GM12878 (cell line): ENCODE measurements at regions not wholly inside any gene's neighbourhood (a gene's known extent, or its start where the extent isn't known, plus 50 kb on each side); places are given as distances from the start of the nearest gene placed in this dataset.

Experiments
- ATAC-seq: fragments of 200-7000 bp; cut with Tn5 transposase; 3 replicates; pipeline ENCODE4 v1.9.1; 2020; ENCODE audit warnings: mild to moderate bottlenecking, moderate library complexity
- BruUV-seq: library from RNA; stranded (reverse); fragments of 400-500 nt; replicated peaks from 2 replicates; lab custom pipeline; 2021; lab: Mats Ljungman, UMichigan
- CTCF ChIA-PET: fragments of 300-600 bp; sonication (Branson Sonifier 250); formaldehyde crosslinking; extraction: SDS; loops from one replicate; lab custom pipeline; 2021; ENCODE audit warnings: inconsistent platforms; lab: Yijun Ruan, JAX
- POLR2A ChIA-PET: fragments of 350-600 bp; formaldehyde crosslinking; extraction: SDS; loops from one replicate; lab custom pipeline; 2021; ENCODE audit warnings: inconsistent platforms; lab: Charles Lee
- RAD21 ChIA-PET: fragments of 300-600 bp; sonication (Branson Sonifier 250); formaldehyde crosslinking; loops from one replicate; lab custom pipeline; 2023; ENCODE audit warnings: antibody characterized with exemption; ENCODE audit not compliant: unreplicated experiment; lab: Charles Lee
- SMC1A ChIA-PET: fragments of 300-600 bp; sonication (Branson Sonifier 250); formaldehyde crosslinking; loops from one replicate; lab custom pipeline; 2023; ENCODE audit not compliant: unreplicated experiment, uncharacterized antibody; lab: Charles Lee
- DNase-seq: peaks from one replicate; pipeline ENCODE4 v3.0.0-alpha.2; 2011; ENCODE audit warnings: low read depth, low spot score
- FAIRE-seq: peaks from 3 replicates; lab custom pipeline; 2011; peaks lifted over from hg19 to GRCh38; lab: Jason Lieb, UNC
- H2AFZ ChIP-seq: 2 replicates; pipeline ENCODE4 v1.6.0; 2011; ENCODE audit warnings: low read depth, low read length, control low read depth; ENCODE audit not compliant: control insufficient read depth
- H3K27ac ChIP-seq: 2 replicates; pipeline ENCODE4 v1.5.1; 2011; ENCODE audit warnings: control low read depth; ENCODE audit not compliant: control insufficient read depth, insufficient read depth
- H3K27me3 ChIP-seq, 2 experiments: replicated peaks in 1 of 2; 2 replicates each; pipeline versions ENCODE4 v1.6.0 to v1.6.1; 2011; ENCODE audit warnings: low read length in 1 of 2; ENCODE audit not compliant: control insufficient read depth in 2 of 2, insufficient read depth in 2 of 2
- H3K36me3 ChIP-seq, 2 experiments: 2 replicates each; pipeline ENCODE4 v1.5.1; 2011; ENCODE audit warnings: low read length in 1 of 2; ENCODE audit not compliant: control insufficient read depth in 2 of 2, insufficient read depth in 2 of 2
- H3K4me1 ChIP-seq: 2 replicates; pipeline ENCODE4 v1.6.1; 2011; ENCODE audit warnings: mild to moderate bottlenecking, low read length, moderate library complexity, mixed read lengths; ENCODE audit not compliant: control insufficient read depth, insufficient read depth
- H3K4me2 ChIP-seq: 2 replicates; pipeline ENCODE4 v1.6.0; 2011; ENCODE audit warnings: control low read depth; ENCODE audit not compliant: control insufficient read depth, insufficient read depth
- H3K4me3 ChIP-seq: fragments of 200-600 bp; sonication (generic); 2 replicates; pipeline ENCODE4 v1.5.1; 2016
- H3K79me2 ChIP-seq: 2 replicates; pipeline ENCODE4 v1.6.0; 2011; ENCODE audit warnings: low read length; ENCODE audit not compliant: control insufficient read depth, insufficient read depth
- H3K9ac ChIP-seq: 2 replicates; pipeline ENCODE4 v1.8.0; 2011; ENCODE audit warnings: low read length, control low read depth, mixed read lengths; ENCODE audit not compliant: control insufficient read depth, insufficient read depth
- H3K9me3 ChIP-seq: replicated peaks from 3 replicates; pipeline ENCODE4 v1.5.1; 2011; ENCODE audit warnings: mild to moderate bottlenecking, low read length; ENCODE audit not compliant: control insufficient read depth, insufficient read depth
- H4K20me1 ChIP-seq: 2 replicates; pipeline ENCODE4 v1.6.0; 2011; ENCODE audit not compliant: control insufficient read depth, insufficient read depth
- IKZF1 ChIP-seq: fragments of 450-650 bp; conservative IDR thresholded peaks from 2 replicates; pipeline ENCODE4 v1.6.1; 2017; ENCODE audit warnings: antibody characterized with exemption, mild to moderate bottlenecking
- IKZF2 ChIP-seq, 2 experiments: fragments of 450-650 bp; IDR thresholded peaks; 2 replicates each; pipeline ENCODE4 v1.6.1; 2017; ENCODE audit warnings: mild to moderate bottlenecking in 2 of 2, moderate library complexity in 2 of 2
- MTA2 ChIP-seq: fragments of 450-650 bp; IDR thresholded peaks from 2 replicates; pipeline ENCODE4 v1.6.1; 2016; ENCODE audit warnings: low read depth, mild to moderate bottlenecking, moderate library complexity
- PAX8 ChIP-seq: fragments of 450-650 bp; IDR thresholded peaks from 2 replicates; pipeline ENCODE4 v1.6.1; 2017; ENCODE audit warnings: mild to moderate bottlenecking, moderate library complexity
- SREBF1 ChIP-seq: IDR thresholded peaks from 2 replicates; pipeline ENCODE4 v1.6.1; 2012; ENCODE audit warnings: mild to moderate bottlenecking, low read length
- TARDBP ChIP-seq: IDR thresholded peaks from 2 replicates; pipeline ENCODE4 v1.6.1; 2016; ENCODE audit warnings: borderline replicate concordance
- WGBS: methylation state at CpG from one replicate; pipeline ENCODE4 v1.1.6; 2016; ENCODE audit warnings: low lambda C conversion rate; ENCODE audit not compliant: insufficient replicate concordance, insufficient coverage; ENCODE audit errors: missing lambda C conversion rate; 5-methylcytosine and 5-hydroxymethylcytosine counted together
- in situ Hi-C: fragments of 300-500 bp; cut with MboI; formaldehyde crosslinking; loops from 9 replicates; pipeline ENCODE4 v1.14.3; 2018; ENCODE audit warnings: mixed read lengths
- intact Hi-C: fragments of 100-400 bp; cut with micrococcal nuclease; formaldehyde crosslinking; loops from one replicate; pipeline ENCODE4 v1.14.2; 2022; ENCODE audit not compliant: unreplicated experiment
- TF ChIP-seq, protein P1 (sequence below): IDR thresholded peaks from 2 replicates; pipeline ENCODE4 v1.6.1; 2012; ENCODE audit warnings: mild to moderate bottlenecking, low read depth, low read length

DNA sequence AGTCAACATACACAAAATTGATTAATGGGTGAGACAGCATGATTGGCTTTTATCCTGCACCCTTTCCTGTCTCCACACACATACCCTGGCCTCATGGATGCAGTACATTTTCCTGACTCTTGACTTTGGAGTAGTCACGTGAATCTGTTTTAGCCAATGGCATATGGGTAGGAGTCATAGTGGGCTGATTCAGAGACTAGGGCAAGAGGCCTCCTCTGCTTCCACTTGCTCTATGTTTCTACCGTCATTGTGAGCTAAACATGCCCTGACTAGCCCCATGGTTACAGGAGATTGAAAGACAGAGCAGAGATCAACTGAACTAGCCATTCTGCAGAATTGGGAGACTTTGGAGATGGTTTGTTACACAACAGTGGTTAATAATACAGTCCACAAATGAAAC lies 850.0 kb downstream of the DHX35 start (continued):
- TF ChIP-seq SREBF1, result no peak
- TF ChIP-seq, all 136 proteins: peak for 0

DNA sequence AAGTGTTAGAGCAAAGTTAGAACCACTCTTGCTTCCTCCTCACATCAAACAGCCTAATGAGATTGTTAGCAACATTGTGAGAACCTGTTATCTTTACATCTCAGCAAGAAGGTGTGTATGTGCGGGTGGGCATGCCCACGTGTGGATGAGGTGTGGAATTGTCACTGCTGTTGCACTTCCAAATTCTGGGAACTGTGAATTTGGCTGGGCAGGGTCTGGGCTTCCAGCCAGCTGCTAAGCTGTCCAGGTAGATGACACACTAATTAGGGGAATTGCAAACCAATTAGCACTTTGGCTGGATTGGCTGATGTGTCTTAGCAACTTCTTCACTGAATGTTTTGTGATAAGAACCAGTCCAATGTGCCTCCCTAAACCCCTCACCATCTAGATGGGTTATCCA lies 848.2 kb downstream of the DHX35 start:
- intact Hi-C loops (no loop called here), in situ Hi-C loops (no loop called here)
- no peaks in the 10 kb centered on the region for H3K36me3 ChIP-seq
- ChIA-PET RAD21 (interaction anchor here (0.6 to 1.9 kb wide), 7 partner anchors 12 to 76 kb away, joined by 3 to 7 read pairs (median 3); no protein-coding TSS in a partner anchor), SMC1A (interaction anchor here (0.7 to 2.0 kb wide), 7 partner anchors 16 to 61 kb away, joined by 3 to 10 read pairs (median 4); no protein-coding TSS in a partner anchor), CTCF (interaction anchor here (0.8 to 2.6 kb wide), 6 partner anchors 13 to 63 kb away, joined by 3 to 9 read pairs (median 4); no protein-coding TSS in a partner anchor), POLR2A (no interaction called here)
- FAIRE-seq (no peak), ATAC-seq (no peak), DNase-seq (no peak)
- no peaks in the 10 kb centered on the region for H3K27me3 ChIP-seq
- H3K4me2 ChIP-seq, result no peak overlapping the region
- H3K9me3 ChIP-seq, result no peaks in the 10 kb centered on the region; the same call in 2 of the 3 replicates
- no peaks in the 10 kb centered on the region for H4K20me1 ChIP-seq
- TF ChIP-seq, protein P1, sequence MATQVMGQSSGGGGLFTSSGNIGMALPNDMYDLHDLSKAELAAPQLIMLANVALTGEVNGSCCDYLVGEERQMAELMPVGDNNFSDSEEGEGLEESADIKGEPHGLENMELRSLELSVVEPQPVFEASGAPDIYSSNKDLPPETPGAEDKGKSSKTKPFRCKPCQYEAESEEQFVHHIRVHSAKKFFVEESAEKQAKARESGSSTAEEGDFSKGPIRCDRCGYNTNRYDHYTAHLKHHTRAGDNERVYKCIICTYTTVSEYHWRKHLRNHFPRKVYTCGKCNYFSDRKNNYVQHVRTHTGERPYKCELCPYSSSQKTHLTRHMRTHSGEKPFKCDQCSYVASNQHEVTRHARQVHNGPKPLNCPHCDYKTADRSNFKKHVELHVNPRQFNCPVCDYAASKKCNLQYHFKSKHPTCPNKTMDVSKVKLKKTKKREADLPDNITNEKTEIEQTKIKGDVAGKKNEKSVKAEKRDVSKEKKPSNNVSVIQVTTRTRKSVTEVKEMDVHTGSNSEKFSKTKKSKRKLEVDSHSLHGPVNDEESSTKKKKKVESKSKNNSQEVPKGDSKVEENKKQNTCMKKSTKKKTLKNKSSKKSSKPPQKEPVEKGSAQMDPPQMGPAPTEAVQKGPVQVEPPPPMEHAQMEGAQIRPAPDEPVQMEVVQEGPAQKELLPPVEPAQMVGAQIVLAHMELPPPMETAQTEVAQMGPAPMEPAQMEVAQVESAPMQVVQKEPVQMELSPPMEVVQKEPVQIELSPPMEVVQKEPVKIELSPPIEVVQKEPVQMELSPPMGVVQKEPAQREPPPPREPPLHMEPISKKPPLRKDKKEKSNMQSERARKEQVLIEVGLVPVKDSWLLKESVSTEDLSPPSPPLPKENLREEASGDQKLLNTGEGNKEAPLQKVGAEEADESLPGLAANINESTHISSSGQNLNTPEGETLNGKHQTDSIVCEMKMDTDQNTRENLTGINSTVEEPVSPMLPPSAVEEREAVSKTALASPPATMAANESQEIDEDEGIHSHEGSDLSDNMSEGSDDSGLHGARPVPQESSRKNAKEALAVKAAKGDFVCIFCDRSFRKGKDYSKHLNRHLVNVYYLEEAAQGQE, result no peak
- TF ChIP-seq PAX8 (no peak), IKZF1 (peak; percentile 36; the same call in 1 of the 2 replicates), TARDBP (no peak), MTA2 (peak; percentile 75), IKZF2 (IDR thresholded peaks at IDR 0.05) (peak; percentile 30 to 47; a peak in 1 of 4 replicates)
- WGBS, result 0% methylated on average over 2 of the region's 2 CpGs
- H3K4me3 ChIP-seq, result no peak overlapping the region
- no TSS peak for BruUV-seq
- no peaks in the 10 kb centered on the region for H3K79me2 ChIP-seq
- H3K27ac ChIP-seq, result no peak overlapping the region
- H3K9ac ChIP-seq, result no peak overlapping the region
- no peaks in the 10 kb centered on the region for H3K4me1 ChIP-seq
- H2AFZ ChIP-seq, result no peak overlapping the region
